Peyer's patch (tissue), 4 donors: ENCODE measurements at regions not wholly inside any gene's neighbourhood (a gene's known extent, or its start where the extent isn't known, plus 50 kb on each side); places are given as distances from the start of the nearest gene placed in this dataset.

Source experiments
- DNase-seq, 3 donors: peaks; one replicate each; pipeline ENCODE4 v3.0.0-alpha.2; 2017 to 2019
- H3K27ac ChIP-seq, 4 donors: fragments of 200-600 bp; sonication (generic); one replicate each; pipeline ENCODE4 v1.5.1; 2016 to 2019
- H3K27me3 ChIP-seq, 2 donors: fragments of 200-600 bp; sonication (generic); one replicate each; pipeline ENCODE4 v1.5.1; 2019
- H3K36me3 ChIP-seq, 3 donors: fragments of 200-600 bp; sonication (generic); one replicate each; pipeline ENCODE4 v1.5.1; 2016 to 2019
- H3K4me1 ChIP-seq, 4 donors: fragments of 200-600 bp; sonication (generic); one replicate each; pipeline ENCODE4 v1.5.1; 2016 to 2019
- H3K4me3 ChIP-seq, 4 donors: fragments of 200-600 bp; sonication (generic); 1 replicate in 3 of 4; 2 replicates in 1 of 4; pipeline ENCODE4 v1.5.1; 2016 to 2019; ENCODE audit warnings: mild to moderate bottlenecking in 1 of 4
- H3K9me3 ChIP-seq, 4 donors: fragments of 200-600 bp; sonication (generic); one replicate each; pipeline ENCODE4 v1.5.1; 2016 to 2019; ENCODE audit warnings: mild to moderate bottlenecking in 1 of 4
- POLR2A ChIP-seq, 2 donors: fragments of 450-650 bp; IDR thresholded peaks; one replicate each; pipeline ENCODE4 v1.5.1; 2017; ENCODE audit warnings: antibody characterized with exemption in 2 of 2, mild to moderate bottlenecking in 2 of 2, moderate library complexity in 2 of 2
- TF ChIP-seq, protein P1 (sequence below), 6 experiments: fragments of 450-650 bp in 4 of 6; fragments of 200-600 bp in 2 of 6; sonication (generic) in 1 of 6; IDR thresholded peaks; one replicate each; pipeline ENCODE4 v1.5.1; 2017 to 2019; ENCODE audit warnings: antibody characterized with exemption in 6 of 6, mild to moderate bottlenecking in 3 of 6, moderate library complexity in 1 of 6

DNA sequence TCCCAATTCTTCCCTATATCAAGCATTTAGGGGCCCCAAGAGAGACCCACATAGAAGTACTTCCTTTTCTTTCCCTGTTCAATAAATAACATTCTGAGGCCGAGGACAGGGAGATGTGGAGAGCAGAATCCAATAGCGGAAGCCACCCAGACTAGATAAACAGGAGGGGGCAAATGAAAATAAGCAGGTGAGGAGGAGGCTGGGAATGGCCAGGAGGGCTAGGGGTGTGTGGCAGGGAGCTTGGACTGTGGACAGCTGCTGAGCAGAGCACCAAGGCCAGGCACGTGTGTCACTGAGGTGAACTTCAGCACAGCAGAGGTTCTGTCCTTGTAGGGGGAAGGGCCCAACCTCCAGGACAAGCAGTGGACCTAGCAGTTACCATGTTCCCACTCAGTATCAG is 339.2 kb downstream of the FOXA2 start:
- no peaks in the 10 kb centered on the region for H3K27me3 ChIP-seq
- no peak for DNase-seq
- H3K27ac ChIP-seq: no peak overlapping the region
- no peaks in the 10 kb centered on the region for H3K4me1 ChIP-seq
- H3K9me3 ChIP-seq: no peaks in the 10 kb centered on the region
- H3K36me3 ChIP-seq: no peaks in the 10 kb centered on the region
- H3K4me3 ChIP-seq: no peak overlapping the region
- TF ChIP-seq POLR2A (IDR thresholded peaks at IDR 0.05): no peak
- TF ChIP-seq, protein P1, sequence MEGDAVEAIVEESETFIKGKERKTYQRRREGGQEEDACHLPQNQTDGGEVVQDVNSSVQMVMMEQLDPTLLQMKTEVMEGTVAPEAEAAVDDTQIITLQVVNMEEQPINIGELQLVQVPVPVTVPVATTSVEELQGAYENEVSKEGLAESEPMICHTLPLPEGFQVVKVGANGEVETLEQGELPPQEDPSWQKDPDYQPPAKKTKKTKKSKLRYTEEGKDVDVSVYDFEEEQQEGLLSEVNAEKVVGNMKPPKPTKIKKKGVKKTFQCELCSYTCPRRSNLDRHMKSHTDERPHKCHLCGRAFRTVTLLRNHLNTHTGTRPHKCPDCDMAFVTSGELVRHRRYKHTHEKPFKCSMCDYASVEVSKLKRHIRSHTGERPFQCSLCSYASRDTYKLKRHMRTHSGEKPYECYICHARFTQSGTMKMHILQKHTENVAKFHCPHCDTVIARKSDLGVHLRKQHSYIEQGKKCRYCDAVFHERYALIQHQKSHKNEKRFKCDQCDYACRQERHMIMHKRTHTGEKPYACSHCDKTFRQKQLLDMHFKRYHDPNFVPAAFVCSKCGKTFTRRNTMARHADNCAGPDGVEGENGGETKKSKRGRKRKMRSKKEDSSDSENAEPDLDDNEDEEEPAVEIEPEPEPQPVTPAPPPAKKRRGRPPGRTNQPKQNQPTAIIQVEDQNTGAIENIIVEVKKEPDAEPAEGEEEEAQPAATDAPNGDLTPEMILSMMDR (IDR thresholded peaks at IDR 0.05): no peak

DNA sequence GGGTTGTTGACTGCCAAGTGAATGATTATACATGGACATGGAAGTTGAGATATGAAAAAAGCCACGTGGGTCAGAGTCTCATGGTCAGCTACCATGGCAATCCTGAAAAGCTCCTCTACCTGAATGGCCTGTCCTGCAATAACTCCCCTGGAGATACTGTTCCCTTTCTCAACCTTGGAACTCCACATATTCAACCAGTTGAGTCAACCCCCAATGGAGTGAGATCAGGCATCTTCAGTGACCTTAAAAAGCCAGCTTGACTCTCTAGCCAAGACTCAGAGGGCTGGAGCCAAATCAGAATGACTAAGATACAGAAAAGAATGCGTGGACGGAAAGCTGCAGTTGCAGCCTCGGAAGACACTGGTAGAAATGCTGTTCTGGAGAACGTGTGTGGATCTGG is 341.3 kb downstream of the FOXA2 start:
- no peak for DNase-seq
- TF ChIP-seq, protein P1 (IDR thresholded peaks at IDR 0.05): no peak
- no peak for TF ChIP-seq POLR2A (IDR thresholded peaks at IDR 0.05)
- Histone ChIP-seq H3K27ac (no peak overlapping the region), H3K27me3 (no peaks in the 10 kb centered on the region), H3K9me3 (no peaks in the 10 kb centered on the region), H3K4me1 (no peaks in the 10 kb centered on the region), H3K4me3 (no peak overlapping the region), H3K36me3 (no peaks in the 10 kb centered on the region)

DNA sequence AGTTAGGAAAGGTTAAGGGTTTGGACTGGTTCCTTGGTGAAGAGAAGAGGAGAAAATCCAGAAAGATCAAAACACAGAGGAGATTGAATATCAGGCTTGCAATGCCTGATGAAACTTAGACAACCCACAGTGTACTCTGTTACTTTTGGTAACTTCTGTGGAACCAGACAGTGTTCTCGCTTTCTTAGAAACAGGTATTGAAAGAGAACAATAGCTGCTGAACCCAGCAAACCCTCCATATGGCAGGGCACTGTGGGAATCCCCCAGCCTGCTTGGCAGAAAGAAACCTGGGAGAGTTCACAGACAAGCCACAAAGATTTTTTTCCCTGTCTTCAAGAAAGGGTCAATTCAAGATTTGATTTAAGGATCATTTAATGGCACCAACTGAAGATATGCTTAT is 342.8 kb downstream of the FOXA2 start:
- TF ChIP-seq, protein P1 (IDR thresholded peaks at IDR 0.05): no peak
- TF ChIP-seq POLR2A (IDR thresholded peaks at IDR 0.05): no peak
- H3K4me1 ChIP-seq: no peaks in the 10 kb centered on the region
- H3K9me3 ChIP-seq: no peaks in the 10 kb centered on the region
- H3K4me3 ChIP-seq: no peak overlapping the region
- H3K27me3 ChIP-seq: no peaks in the 10 kb centered on the region
- H3K36me3 ChIP-seq: no peaks in the 10 kb centered on the region
- no peak for DNase-seq
- H3K27ac ChIP-seq: no peak overlapping the region

DNA sequence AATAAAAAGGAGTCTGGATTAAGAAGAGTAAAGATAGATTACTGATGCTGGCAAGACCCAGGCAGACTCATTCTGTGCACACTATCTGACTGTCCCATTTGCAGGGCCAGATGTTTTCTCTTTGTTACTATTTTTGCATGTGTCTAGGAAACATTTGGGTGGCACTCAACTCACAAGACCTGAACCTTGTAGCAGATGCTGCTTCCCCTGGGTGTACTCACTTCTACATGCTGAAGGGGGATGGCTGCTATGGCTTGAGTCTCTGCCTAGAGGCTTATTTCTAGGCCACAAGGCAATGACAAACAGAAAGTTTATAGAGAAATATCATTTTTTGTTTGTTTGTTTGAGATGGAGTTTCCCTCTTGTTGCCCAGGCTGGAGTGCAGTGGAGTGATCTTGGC is 351.4 kb downstream of the FOXA2 start:
- H3K27ac ChIP-seq: no peak overlapping the region
- no peak for TF ChIP-seq POLR2A (IDR thresholded peaks at IDR 0.05)
- TF ChIP-seq, protein P1 (IDR thresholded peaks at IDR 0.05): no peak
- no peaks in the 10 kb centered on the region for H3K27me3 ChIP-seq
- no peaks in the 10 kb centered on the region for H3K4me1 ChIP-seq
- H3K4me3 ChIP-seq: no peak overlapping the region
- H3K9me3 ChIP-seq: no peaks in the 10 kb centered on the region
- DNase-seq: no peak
- H3K36me3 ChIP-seq: no peaks in the 10 kb centered on the region

DNA sequence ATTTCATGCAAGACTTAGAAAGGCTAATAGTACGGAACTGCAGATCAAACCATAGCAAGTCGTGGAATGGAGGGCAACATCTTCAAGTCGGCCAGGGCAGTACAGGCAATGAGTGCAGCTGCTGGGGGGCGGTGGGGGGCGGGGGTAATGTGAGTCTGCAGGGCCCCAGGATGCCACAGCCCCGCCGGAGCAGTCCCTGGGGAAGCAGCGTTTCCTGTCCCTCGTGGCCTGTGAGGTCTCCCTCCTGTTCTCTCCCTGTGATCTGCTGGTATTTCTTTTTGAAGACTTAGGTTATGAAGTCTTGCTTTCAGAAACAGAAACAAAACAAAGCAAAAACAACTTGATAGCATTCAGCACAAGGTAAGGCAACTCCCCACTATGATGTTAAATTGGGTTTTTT is 351.9 kb downstream of the FOXA2 start:
- no peak overlapping the region for H3K27ac ChIP-seq
- no peak for DNase-seq
- no peaks in the 10 kb centered on the region for H3K36me3 ChIP-seq

More for the DNA sequence above, 351.9 kb downstream of the FOXA2 start:
- Histone ChIP-seq H3K4me3 (no peak overlapping the region), H3K27me3 (no peaks in the 10 kb centered on the region), H3K4me1 (no peaks in the 10 kb centered on the region), H3K9me3 (no peaks in the 10 kb centered on the region)
- TF ChIP-seq, protein P1 (IDR thresholded peaks at IDR 0.05): no peak
- no peak for TF ChIP-seq POLR2A (IDR thresholded peaks at IDR 0.05)
